ENCODE measurements at regions not wholly inside any gene's neighbourhood (a gene's known extent, or its start where the extent isn't known, plus 50 kb on each side); places are given as distances from the start of the nearest gene placed in this dataset.

DNA sequence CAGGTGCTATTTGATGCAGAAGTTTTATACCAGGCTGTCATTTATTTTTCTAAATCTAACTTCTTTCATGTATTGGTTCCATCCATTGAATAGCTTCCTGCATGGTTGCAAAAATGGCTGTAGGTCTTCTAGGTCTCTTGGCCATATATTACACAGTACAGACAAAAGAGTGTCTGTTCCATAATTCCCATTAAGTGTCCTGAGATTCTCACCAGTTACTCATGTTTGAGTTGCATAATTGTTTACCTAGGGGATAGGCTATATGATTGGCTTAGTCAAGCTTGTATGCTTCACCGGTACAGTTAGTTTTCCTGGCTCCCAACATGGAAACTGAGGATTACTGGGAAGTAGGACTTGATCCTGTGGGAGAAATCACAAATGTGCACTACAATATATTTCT is 399.4 kb upstream of the NUDT12 start:
- TF ChIP-seq EZH2 (IDR thresholded peaks at IDR 0.05; ENCODE audit: borderline replicate concordance, insufficient read depth, low read depth, low read length, poor library complexity, severe bottlenecking), result no peak
- TF ChIP-seq, protein P1, sequence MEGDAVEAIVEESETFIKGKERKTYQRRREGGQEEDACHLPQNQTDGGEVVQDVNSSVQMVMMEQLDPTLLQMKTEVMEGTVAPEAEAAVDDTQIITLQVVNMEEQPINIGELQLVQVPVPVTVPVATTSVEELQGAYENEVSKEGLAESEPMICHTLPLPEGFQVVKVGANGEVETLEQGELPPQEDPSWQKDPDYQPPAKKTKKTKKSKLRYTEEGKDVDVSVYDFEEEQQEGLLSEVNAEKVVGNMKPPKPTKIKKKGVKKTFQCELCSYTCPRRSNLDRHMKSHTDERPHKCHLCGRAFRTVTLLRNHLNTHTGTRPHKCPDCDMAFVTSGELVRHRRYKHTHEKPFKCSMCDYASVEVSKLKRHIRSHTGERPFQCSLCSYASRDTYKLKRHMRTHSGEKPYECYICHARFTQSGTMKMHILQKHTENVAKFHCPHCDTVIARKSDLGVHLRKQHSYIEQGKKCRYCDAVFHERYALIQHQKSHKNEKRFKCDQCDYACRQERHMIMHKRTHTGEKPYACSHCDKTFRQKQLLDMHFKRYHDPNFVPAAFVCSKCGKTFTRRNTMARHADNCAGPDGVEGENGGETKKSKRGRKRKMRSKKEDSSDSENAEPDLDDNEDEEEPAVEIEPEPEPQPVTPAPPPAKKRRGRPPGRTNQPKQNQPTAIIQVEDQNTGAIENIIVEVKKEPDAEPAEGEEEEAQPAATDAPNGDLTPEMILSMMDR (IDR thresholded peaks at IDR 0.05), result no peak
